Loucy (cell line): ENCODE measurements at regions not wholly inside any gene's neighbourhood (a gene's known extent, or its start where the extent isn't known, plus 50 kb on each side); places are given as distances from the start of the nearest gene placed in this dataset.

ENCODE experiments used
- EZH2phosphoT487 ChIP-seq: fragments of 200-600 bp; IDR thresholded peaks from 2 replicates; pipeline ENCODE4 v1.6.1; 2018; ENCODE audit warnings: antibody characterized with exemption, mild to moderate bottlenecking, moderate library complexity, borderline replicate concordance
- TF ChIP-seq, protein P1 (sequence below): fragments of 200-600 bp; sonication (generic); conservative IDR thresholded peaks from 2 replicates; pipeline ENCODE4 v1.5.1; 2014; ENCODE audit warnings: mild to moderate bottlenecking, antibody characterized with exemption, low read length

DNA sequence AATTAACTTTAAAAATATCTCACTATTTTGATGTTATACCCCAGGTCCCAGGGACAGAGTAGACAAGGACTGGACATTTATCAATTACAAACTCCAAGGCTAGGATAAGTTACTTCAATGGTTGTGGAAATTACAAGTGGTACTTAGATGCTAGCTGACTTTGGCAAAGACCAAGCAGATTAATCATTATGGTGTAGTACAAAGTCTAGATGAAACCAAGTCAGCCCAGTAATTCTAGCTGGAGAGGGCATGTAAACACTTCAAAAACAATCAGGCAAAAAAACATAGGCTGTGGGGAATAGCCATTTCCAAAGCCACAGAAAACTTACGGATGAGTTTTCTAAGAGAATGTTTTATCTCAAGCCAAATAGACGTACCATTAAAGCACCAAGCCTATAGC, 124.5 kb downstream of the TSEN15 start:
- TF ChIP-seq, protein P1, sequence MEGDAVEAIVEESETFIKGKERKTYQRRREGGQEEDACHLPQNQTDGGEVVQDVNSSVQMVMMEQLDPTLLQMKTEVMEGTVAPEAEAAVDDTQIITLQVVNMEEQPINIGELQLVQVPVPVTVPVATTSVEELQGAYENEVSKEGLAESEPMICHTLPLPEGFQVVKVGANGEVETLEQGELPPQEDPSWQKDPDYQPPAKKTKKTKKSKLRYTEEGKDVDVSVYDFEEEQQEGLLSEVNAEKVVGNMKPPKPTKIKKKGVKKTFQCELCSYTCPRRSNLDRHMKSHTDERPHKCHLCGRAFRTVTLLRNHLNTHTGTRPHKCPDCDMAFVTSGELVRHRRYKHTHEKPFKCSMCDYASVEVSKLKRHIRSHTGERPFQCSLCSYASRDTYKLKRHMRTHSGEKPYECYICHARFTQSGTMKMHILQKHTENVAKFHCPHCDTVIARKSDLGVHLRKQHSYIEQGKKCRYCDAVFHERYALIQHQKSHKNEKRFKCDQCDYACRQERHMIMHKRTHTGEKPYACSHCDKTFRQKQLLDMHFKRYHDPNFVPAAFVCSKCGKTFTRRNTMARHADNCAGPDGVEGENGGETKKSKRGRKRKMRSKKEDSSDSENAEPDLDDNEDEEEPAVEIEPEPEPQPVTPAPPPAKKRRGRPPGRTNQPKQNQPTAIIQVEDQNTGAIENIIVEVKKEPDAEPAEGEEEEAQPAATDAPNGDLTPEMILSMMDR = no peak
- no peak for TF ChIP-seq EZH2phosphoT487
